Neural progenitor cell (in vitro differentiated cells): ENCODE measurements at regions not wholly inside any gene's neighbourhood (a gene's known extent, or its start where the extent isn't known, plus 50 kb on each side); places are given as distances from the start of the nearest gene placed in this dataset.

Experiments used
- DNase-seq: peaks from one replicate; pipeline ENCODE4 v3.0.0-alpha.2; 2016; ENCODE audit warnings: low spot score
- H2AFZ ChIP-seq: fragments of 200-600 bp; sonication (generic); replicated peaks from 2 replicates; pipeline ENCODE4 v1.6.1; 2016; ENCODE audit warnings: antibody characterized with exemption
- H3F3A ChIP-seq: fragments of 200-600 bp; sonication (generic); 2 replicates; pipeline ENCODE4 v1.6.1; 2016; ENCODE audit warnings: antibody characterized with exemption, low read depth
- H3K27ac ChIP-seq: fragments of 200-600 bp; sonication (generic); 2 replicates; pipeline ENCODE4 v1.5.1; 2016; ENCODE audit warnings: mild to moderate bottlenecking
- H3K27me3 ChIP-seq: fragments of 200-600 bp; sonication (generic); 2 replicates; pipeline ENCODE4 v1.6.1; 2016; ENCODE audit warnings: mild to moderate bottlenecking, moderate library complexity
- H3K36me3 ChIP-seq: fragments of 200-600 bp; sonication (generic); 2 replicates; pipeline ENCODE4 v1.5.1; 2016
- H3K4me1 ChIP-seq: fragments of 200-600 bp; sonication (generic); 2 replicates; pipeline ENCODE4 v1.6.1; 2016; ENCODE audit warnings: mixed run types
- H3K4me2 ChIP-seq: fragments of 200-600 bp; sonication (generic); 2 replicates; pipeline ENCODE4 v1.6.1; 2016
- H3K4me3 ChIP-seq: fragments of 200-600 bp; sonication (generic); 2 replicates; pipeline ENCODE4 v1.5.1; 2016
- H3K79me2 ChIP-seq: fragments of 200-600 bp; sonication (generic); 2 replicates; pipeline ENCODE4 v1.6.1; 2016; ENCODE audit warnings: low read depth
- H3K9ac ChIP-seq: fragments of 200-600 bp; sonication (generic); 2 replicates; pipeline ENCODE4 v1.6.1; 2016
- H3K9me3 ChIP-seq: fragments of 200-600 bp; sonication (generic); 2 replicates; pipeline ENCODE4 v1.5.1; 2016; ENCODE audit warnings: low read depth
- H4K20me1 ChIP-seq: fragments of 200-600 bp; sonication (generic); 2 replicates; pipeline ENCODE4 v1.6.1; 2016; ENCODE audit warnings: low read depth
- H3K27ac Mint-ChIP-seq: 3 replicates; pipeline ENCODE4 v1.8.0; 2021; ENCODE audit warnings: mixed read lengths
- H3K27me3 Mint-ChIP-seq: 2 replicates; pipeline ENCODE4 v1.8.0; 2022; ENCODE audit warnings: low read depth, mild to moderate bottlenecking, inconsistent platforms, moderate library complexity, mixed read lengths; ENCODE audit not compliant: insufficient read depth
- H3K36me3 Mint-ChIP-seq: 3 replicates; pipeline ENCODE4 v1.8.0; 2021; ENCODE audit warnings: mixed read lengths
- H3K4me1 Mint-ChIP-seq: 3 replicates; pipeline ENCODE4 v1.8.0; 2021; ENCODE audit warnings: mixed read lengths
- H3K4me3 Mint-ChIP-seq: 3 replicates; pipeline ENCODE4 v1.8.0; 2021; ENCODE audit warnings: mild to moderate bottlenecking, moderate library complexity, mixed read lengths
- H3K9me3 Mint-ChIP-seq: 3 replicates; pipeline ENCODE4 v1.8.0; 2020; ENCODE audit warnings: mixed read lengths
- EZH2 ChIP-seq: fragments of 200-600 bp; sonication (generic); IDR thresholded peaks from 2 replicates; pipeline ENCODE4 v1.6.1; 2017; ENCODE audit warnings: antibody characterized with exemption, mild to moderate bottlenecking, moderate library complexity
- EZH2phosphoT487 ChIP-seq: fragments of 200-600 bp; sonication (generic); IDR thresholded peaks from 2 replicates; pipeline ENCODE4 v1.6.1; 2017; ENCODE audit warnings: antibody characterized with exemption
- TF ChIP-seq, protein P1 (sequence below): fragments of 200-600 bp; sonication (generic); IDR thresholded peaks from 2 replicates; pipeline ENCODE4 v1.5.1; 2017; ENCODE audit warnings: antibody characterized with exemption, mild to moderate bottlenecking

GRCh38 chr2:59250307-59250677, 1009.2 kb upstream of the FANCL start:
- no peak for DNase-seq
- no peaks in the 10 kb centered on the region for H3K36me3 ChIP-seq
- H3K4me3 Mint-ChIP-seq = no peak overlapping the region
- H3K27ac Mint-ChIP-seq = no peak overlapping the region
- H3K27ac ChIP-seq = no peak overlapping the region
- H3F3A ChIP-seq = no peaks in the 10 kb centered on the region
- H3K4me3 ChIP-seq = no peak overlapping the region
- H3K4me1 ChIP-seq = peaks cover 6% of the 10 kb centered on the region
- H3K79me2 ChIP-seq = no peaks in the 10 kb centered on the region
- TF ChIP-seq, protein P1, sequence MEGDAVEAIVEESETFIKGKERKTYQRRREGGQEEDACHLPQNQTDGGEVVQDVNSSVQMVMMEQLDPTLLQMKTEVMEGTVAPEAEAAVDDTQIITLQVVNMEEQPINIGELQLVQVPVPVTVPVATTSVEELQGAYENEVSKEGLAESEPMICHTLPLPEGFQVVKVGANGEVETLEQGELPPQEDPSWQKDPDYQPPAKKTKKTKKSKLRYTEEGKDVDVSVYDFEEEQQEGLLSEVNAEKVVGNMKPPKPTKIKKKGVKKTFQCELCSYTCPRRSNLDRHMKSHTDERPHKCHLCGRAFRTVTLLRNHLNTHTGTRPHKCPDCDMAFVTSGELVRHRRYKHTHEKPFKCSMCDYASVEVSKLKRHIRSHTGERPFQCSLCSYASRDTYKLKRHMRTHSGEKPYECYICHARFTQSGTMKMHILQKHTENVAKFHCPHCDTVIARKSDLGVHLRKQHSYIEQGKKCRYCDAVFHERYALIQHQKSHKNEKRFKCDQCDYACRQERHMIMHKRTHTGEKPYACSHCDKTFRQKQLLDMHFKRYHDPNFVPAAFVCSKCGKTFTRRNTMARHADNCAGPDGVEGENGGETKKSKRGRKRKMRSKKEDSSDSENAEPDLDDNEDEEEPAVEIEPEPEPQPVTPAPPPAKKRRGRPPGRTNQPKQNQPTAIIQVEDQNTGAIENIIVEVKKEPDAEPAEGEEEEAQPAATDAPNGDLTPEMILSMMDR = no peak
- TF ChIP-seq EZH2phosphoT487 (no peak), EZH2 (no peak)
- H3K9me3 ChIP-seq = no peaks in the 10 kb centered on the region
- H4K20me1 ChIP-seq = no peaks in the 10 kb centered on the region
- H3K36me3 Mint-ChIP-seq = no peaks in the 10 kb centered on the region
- H3K4me1 Mint-ChIP-seq = peaks cover 16% of the 10 kb centered on the region
- no peaks in the 10 kb centered on the region for H3K27me3 ChIP-seq
- no peaks in the 10 kb centered on the region for H3K27me3 Mint-ChIP-seq
- H3K4me2 ChIP-seq = no peak overlapping the region
- H2AFZ ChIP-seq = peak overlapping the region; percentile 4
- H3K9me3 Mint-ChIP-seq = no peaks in the 10 kb centered on the region
- H3K9ac ChIP-seq = no peak overlapping the region

GRCh38 chr2:59249441-59250306, 1008.5 kb upstream of the FANCL start:
- Mint-ChIP-seq H3K36me3 (no peaks in the 10 kb centered on the region), H3K27ac (peak overlapping the region; percentile 67), H3K9me3 (no peaks in the 10 kb centered on the region), H3K4me1 (peaks cover 16% of the 10 kb centered on the region), H3K4me3 (peak overlapping the region; percentile 67), H3K27me3 (no peaks in the 10 kb centered on the region)
- no peaks in the 10 kb centered on the region for H3K36me3 ChIP-seq
- peak overlapping the region; percentile 4 for H2AFZ ChIP-seq
- H3K4me2 ChIP-seq = peak overlapping the region; percentile 21
- no peak overlapping the region for H3K9ac ChIP-seq
- no peaks in the 10 kb centered on the region for H3K27me3 ChIP-seq
- H3K9me3 ChIP-seq = no peaks in the 10 kb centered on the region
- no peaks in the 10 kb centered on the region for H3K79me2 ChIP-seq
- peak; percentile 58 for DNase-seq
- no peak overlapping the region for H3K4me3 ChIP-seq
- no peaks in the 10 kb centered on the region for H4K20me1 ChIP-seq
- TF ChIP-seq, protein P1 = no peak
- TF ChIP-seq EZH2phosphoT487 (no peak), EZH2 (no peak)
- H3K27ac ChIP-seq = no peak overlapping the region
- H3F3A ChIP-seq = no peaks in the 10 kb centered on the region
- peaks cover 6% of the 10 kb centered on the region for H3K4me1 ChIP-seq

GRCh38 chr2:59239146-59239545, 998.0 kb upstream of the FANCL start:
- Mint-ChIP-seq H3K27me3 (no peaks in the 10 kb centered on the region), H3K27ac (peak overlapping the region; percentile 36), H3K4me3 (peak overlapping the region; percentile 26), H3K4me1 (peaks cover 31% of the 10 kb centered on the region), H3K36me3 (no peaks in the 10 kb centered on the region), H3K9me3 (no peaks in the 10 kb centered on the region)
- Histone ChIP-seq H3F3A (no peaks in the 10 kb centered on the region), H2AFZ (no peak overlapping the region), H3K4me3 (no peak overlapping the region), H3K27ac (no peak overlapping the region), H3K79me2 (no peaks in the 10 kb centered on the region), H4K20me1 (no peaks in the 10 kb centered on the region), H3K4me2 (no peak overlapping the region), H3K27me3 (no peaks in the 10 kb centered on the region), H3K9ac (no peak overlapping the region), H3K4me1 (no peaks in the 10 kb centered on the region), H3K9me3 (no peaks in the 10 kb centered on the region), H3K36me3 (no peaks in the 10 kb centered on the region)
- TF ChIP-seq EZH2phosphoT487 (no peak), EZH2 (no peak)
- TF ChIP-seq, protein P1 = no peak
- DNase-seq = no peak
